ENCODE measurements at regions not wholly inside any gene's neighbourhood (a gene's known extent, or its start where the extent isn't known, plus 50 kb on each side); places are given as distances from the start of the nearest gene placed in this dataset.
"Not testable (repeated sequence)": the region's sequence is repeated elsewhere in the genome, so short reads cannot be mapped to it uniquely, and the experiment has no call there.

- H3K9me3 Mint-ChIP-seq = no peaks in the 10 kb centered on the region
- H3K27ac Mint-ChIP-seq = no peak overlapping the region
- H3K4me1 Mint-ChIP-seq (ENCODE audit: low read depth) = peaks cover 5% of the 10 kb centered on the region
- no peak overlapping the region for H3K4me3 Mint-ChIP-seq
- H3K36me3 Mint-ChIP-seq (ENCODE audit: low read depth) = no peaks in the 10 kb centered on the region
- DNase-seq (ENCODE audit: low spot score) = no peak
- peaks cover 15% of the 10 kb centered on the region for H3K27me3 Mint-ChIP-seq (ENCODE audit: insufficient read depth)
- intact Hi-C loops (cut with micrococcal nuclease) = loop anchor here (5.0 kb wide), 1 partner anchor 133 kb away; no protein-coding TSS in a partner anchor
These were observed 162.0 kb upstream of the DTNBP1 start for GRCh38 chr6:15824811-15825210.

GRCh38 chr6:15823838-15824414 lies 161.1 kb upstream of the DTNBP1 start:
- intact Hi-C loops (cut with micrococcal nuclease) = loop anchor here (5.0 kb wide), 1 partner anchor 132 kb away; no protein-coding TSS in a partner anchor
- Mint-ChIP-seq H3K27ac (no peak overlapping the region), H3K4me3 (no peak overlapping the region), H3K9me3 (no peaks in the 10 kb centered on the region), H3K36me3 (ENCODE audit: low read depth) (no peaks in the 10 kb centered on the region), H3K27me3 (ENCODE audit: insufficient read depth) (peaks cover 15% of the 10 kb centered on the region), H3K4me1 (ENCODE audit: low read depth) (peaks cover 5% of the 10 kb centered on the region)
- no peak for DNase-seq (ENCODE audit: low spot score)

- H3K9me3 Mint-ChIP-seq = no peaks in the 10 kb centered on the region
- H3K36me3 Mint-ChIP-seq (ENCODE audit: low read depth) = no peaks in the 10 kb centered on the region
- H3K4me1 Mint-ChIP-seq (ENCODE audit: low read depth) = peaks cover 5% of the 10 kb centered on the region
- H3K27ac Mint-ChIP-seq = no peak overlapping the region
- intact Hi-C loops (cut with micrococcal nuclease) = loop anchor here (5.0 kb wide), 1 partner anchor 131 kb away; no protein-coding TSS in a partner anchor
- no peak for DNase-seq (ENCODE audit: low spot score)
- peaks cover 15% of the 10 kb centered on the region for H3K27me3 Mint-ChIP-seq (ENCODE audit: insufficient read depth)
- H3K4me3 Mint-ChIP-seq = no peak overlapping the region
These were observed 160.0 kb upstream of the DTNBP1 start for GRCh38 chr6:15822835-15823234.

GRCh38 chr6:15819841-15820240 lies 157.0 kb upstream of the DTNBP1 start:
- no peak for DNase-seq (ENCODE audit: low spot score)
- peaks cover 5% of the 10 kb centered on the region for H3K4me1 Mint-ChIP-seq (ENCODE audit: low read depth)

GRCh38 chr6:15819226-15819625 lies 156.4 kb upstream of the DTNBP1 start:
- no peak for DNase-seq (ENCODE audit: low spot score)
- intact Hi-C loops (cut with micrococcal nuclease) = no loop called here
- H3K9me3 Mint-ChIP-seq = no peaks in the 10 kb centered on the region
- peaks cover 15% of the 10 kb centered on the region for H3K27me3 Mint-ChIP-seq (ENCODE audit: insufficient read depth)
- no peak overlapping the region for H3K27ac Mint-ChIP-seq
- no peak overlapping the region for H3K4me3 Mint-ChIP-seq
- peaks cover 5% of the 10 kb centered on the region for H3K4me1 Mint-ChIP-seq (ENCODE audit: low read depth)
- no peaks in the 10 kb centered on the region for H3K36me3 Mint-ChIP-seq (ENCODE audit: low read depth)

More at GRCh38 chr6:15819841-15820240, 157.0 kb upstream of the DTNBP1 start:
- Mint-ChIP-seq H3K36me3 (ENCODE audit: low read depth) (no peaks in the 10 kb centered on the region), H3K4me3 (no peak overlapping the region), H3K9me3 (no peaks in the 10 kb centered on the region), H3K27me3 (ENCODE audit: insufficient read depth) (peaks cover 15% of the 10 kb centered on the region), H3K27ac (no peak overlapping the region)
- intact Hi-C loops (cut with micrococcal nuclease) = loop anchor here (5.0 kb wide), 1 partner anchor 128 kb away; no protein-coding TSS in a partner anchor

GRCh38 chr6:15818491-15818890 lies 155.7 kb upstream of the DTNBP1 start:
- peaks cover under 1% of the 10 kb centered on the region for H3K4me1 Mint-ChIP-seq (ENCODE audit: low read depth)

GRCh38 chr6:15818044-15818443 lies 155.2 kb upstream of the DTNBP1 start:
- intact Hi-C loops (cut with micrococcal nuclease) = no loop called here
- H3K27me3 Mint-ChIP-seq (ENCODE audit: insufficient read depth) = peaks cover 11% of the 10 kb centered on the region
- H3K9me3 Mint-ChIP-seq = no peaks in the 10 kb centered on the region
- no peak overlapping the region for H3K27ac Mint-ChIP-seq
- H3K4me3 Mint-ChIP-seq = no peak overlapping the region
- no peak for DNase-seq (ENCODE audit: low spot score)
- no peaks in the 10 kb centered on the region for H3K4me1 Mint-ChIP-seq (ENCODE audit: low read depth)
- no peaks in the 10 kb centered on the region for H3K36me3 Mint-ChIP-seq (ENCODE audit: low read depth)

More at GRCh38 chr6:15818491-15818890, 155.7 kb upstream of the DTNBP1 start:
- no peak overlapping the region for H3K4me3 Mint-ChIP-seq
- no peaks in the 10 kb centered on the region for H3K9me3 Mint-ChIP-seq
- no peak overlapping the region for H3K27ac Mint-ChIP-seq
- intact Hi-C loops (cut with micrococcal nuclease) = no loop called here
- DNase-seq (ENCODE audit: low spot score) = no peak
- H3K27me3 Mint-ChIP-seq (ENCODE audit: insufficient read depth) = peaks cover 12% of the 10 kb centered on the region
- H3K36me3 Mint-ChIP-seq (ENCODE audit: low read depth) = no peaks in the 10 kb centered on the region

- Mint-ChIP-seq H3K27ac (no peak overlapping the region), H3K4me1 (ENCODE audit: low read depth) (no peaks in the 10 kb centered on the region), H3K36me3 (ENCODE audit: low read depth) (no peaks in the 10 kb centered on the region), H3K4me3 (no peak overlapping the region), H3K27me3 (ENCODE audit: insufficient read depth) (peaks cover 8% of the 10 kb centered on the region), H3K9me3 (no peaks in the 10 kb centered on the region)
- no peak for DNase-seq (ENCODE audit: low spot score)
- intact Hi-C loops (cut with micrococcal nuclease) = no loop called here
These were observed 154.3 kb upstream of the DTNBP1 start for GRCh38 chr6:15817100-15817499.

GRCh38 chr6:15816661-15817060 lies 153.8 kb upstream of the DTNBP1 start:
- H3K27me3 Mint-ChIP-seq (ENCODE audit: insufficient read depth) = peaks cover 5% of the 10 kb centered on the region
- no peak overlapping the region for H3K4me3 Mint-ChIP-seq
- H3K4me1 Mint-ChIP-seq (ENCODE audit: low read depth) = no peaks in the 10 kb centered on the region
- intact Hi-C loops (cut with micrococcal nuclease) = no loop called here
- H3K27ac Mint-ChIP-seq = no peak overlapping the region
- H3K9me3 Mint-ChIP-seq = no peaks in the 10 kb centered on the region
- DNase-seq (ENCODE audit: low spot score) = no peak
- H3K36me3 Mint-ChIP-seq (ENCODE audit: low read depth) = no peaks in the 10 kb centered on the region

GRCh38 chr6:15813698-15814097 lies 150.9 kb upstream of the DTNBP1 start:
- H3K4me1 Mint-ChIP-seq (ENCODE audit: low read depth); H3K9me3 Mint-ChIP-seq; DNase-seq (ENCODE audit: low spot score); H3K27ac Mint-ChIP-seq; intact Hi-C loops (cut with micrococcal nuclease); H3K36me3 Mint-ChIP-seq (ENCODE audit: low read depth); H3K27me3 Mint-ChIP-seq (ENCODE audit: insufficient read depth); H3K4me3 Mint-ChIP-seq: not testable (repeated sequence)

- intact Hi-C loops (cut with micrococcal nuclease) = no loop called here
- Mint-ChIP-seq H3K4me1 (ENCODE audit: low read depth) (no peaks in the 10 kb centered on the region), H3K27ac (no peak overlapping the region)
These were observed 148.3 kb upstream of the DTNBP1 start for GRCh38 chr6:15811107-15811506.

GRCh38 chr6:15810618-15811017 lies 147.8 kb upstream of the DTNBP1 start:
- Mint-ChIP-seq H3K4me1 (ENCODE audit: low read depth) (no peaks in the 10 kb centered on the region), H3K36me3 (ENCODE audit: low read depth) (peaks cover 1% of the 10 kb centered on the region)

More at GRCh38 chr6:15811107-15811506, 148.3 kb upstream of the DTNBP1 start:
- no peak for DNase-seq (ENCODE audit: low spot score)
- Mint-ChIP-seq H3K36me3 (ENCODE audit: low read depth) (peaks cover 1% of the 10 kb centered on the region), H3K9me3 (no peaks in the 10 kb centered on the region), H3K27me3 (ENCODE audit: insufficient read depth) (peaks cover 5% of the 10 kb centered on the region), H3K4me3 (no peak overlapping the region)

GRCh38 chr6:15809367-15809766 lies 146.5 kb upstream of the DTNBP1 start:
- no peaks in the 10 kb centered on the region for H3K4me1 Mint-ChIP-seq (ENCODE audit: low read depth)
- intact Hi-C loops (cut with micrococcal nuclease) = no loop called here
- H3K27ac Mint-ChIP-seq = no peak overlapping the region
- peaks cover 1% of the 10 kb centered on the region for H3K36me3 Mint-ChIP-seq (ENCODE audit: low read depth)
- H3K4me3 Mint-ChIP-seq = no peak overlapping the region
- H3K27me3 Mint-ChIP-seq (ENCODE audit: insufficient read depth) = peaks cover 2% of the 10 kb centered on the region
- no peak for DNase-seq (ENCODE audit: low spot score)
- H3K9me3 Mint-ChIP-seq = peaks cover under 1% of the 10 kb centered on the region

More at GRCh38 chr6:15810618-15811017, 147.8 kb upstream of the DTNBP1 start:
- DNase-seq (ENCODE audit: low spot score) = no peak
- Mint-ChIP-seq H3K9me3 (no peaks in the 10 kb centered on the region), H3K27me3 (ENCODE audit: insufficient read depth) (peaks cover 5% of the 10 kb centered on the region), H3K27ac (no peak overlapping the region), H3K4me3 (no peak overlapping the region)
- intact Hi-C loops (cut with micrococcal nuclease) = no loop called here

All from activated T-helper 1 cell treated with anti-CD3 and anti-CD28 coated beads, Interleukin-12 subunit alpha, Interleukin-12 subunit beta, Interleukin-2, Interleukin-4 antibody, amounts not matched to agents 30 ng/mL and 10 ng/mL and 1 ng/mL, durations not matched to agents 14 hours and 24 hours and 36 hours (primary cell).